GM12878 (cell line): ENCODE measurements at regions not wholly inside any gene's neighbourhood (a gene's known extent, or its start where the extent isn't known, plus 50 kb on each side); places are given as distances from the start of the nearest gene placed in this dataset.

ENCODE experiments used
- ESRRA ChIP-seq: IDR thresholded peaks from 2 replicates; pipeline ENCODE4 v1.6.1; 2012; ENCODE audit warnings: mild to moderate bottlenecking, low read length, improper control_type of control experiment
- GATAD2B ChIP-seq: fragments of 450-650 bp; conservative IDR thresholded peaks from 2 replicates; pipeline ENCODE4 v1.6.1; 2017; ENCODE audit warnings: low read depth, mild to moderate bottlenecking, moderate library complexity
- POLR2A ChIP-seq: IDR thresholded peaks from 2 replicates; pipeline ENCODE4 v1.6.1; 2011; ENCODE audit warnings: low read depth, mild to moderate bottlenecking, low read length
- RB1 ChIP-seq: fragments of 450-650 bp; formaldehyde crosslinking; IDR thresholded peaks from 2 replicates; pipeline ENCODE4 v1.6.1; 2017; ENCODE audit warnings: mild to moderate bottlenecking, borderline replicate concordance
- RELB ChIP-seq: fragments of 450-650 bp; IDR thresholded peaks from 2 replicates; pipeline ENCODE4 v1.6.1; 2017; ENCODE audit warnings: low read depth, mild to moderate bottlenecking, moderate library complexity
- SMAD5 ChIP-seq: IDR thresholded peaks from 2 replicates; pipeline ENCODE4 v1.6.1; 2016; ENCODE audit warnings: antibody characterized with exemption, low read depth
- ZNF592 ChIP-seq: fragments of 450-650 bp; IDR thresholded peaks from 2 replicates; pipeline ENCODE4 v1.6.1; 2017; ENCODE audit warnings: mild to moderate bottlenecking, moderate library complexity
- ZZZ3 ChIP-seq: IDR thresholded peaks from 2 replicates; pipeline ENCODE4 v1.6.1; 2011; ENCODE audit warnings: low read depth; ENCODE audit not compliant: control insufficient read depth, insufficient read length
- TF ChIP-seq, protein P1 (sequence below): fragments of 150-350 bp; IDR thresholded peaks from 2 replicates; pipeline ENCODE4 v1.6.1; 2014; ENCODE audit warnings: mild to moderate bottlenecking, low read depth, low read length

GRCh38 chr22:47615051-47615450, 852.6 kb downstream of the TBC1D22A start (continued):
- no peak for TF ChIP-seq SMAD5
- TF ChIP-seq RB1, result no peak
- TF ChIP-seq POLR2A, result no peak
- no peak for TF ChIP-seq RELB
- no peak for TF ChIP-seq GATAD2B
- no peak for TF ChIP-seq ZZZ3
- TF ChIP-seq, protein P1, sequence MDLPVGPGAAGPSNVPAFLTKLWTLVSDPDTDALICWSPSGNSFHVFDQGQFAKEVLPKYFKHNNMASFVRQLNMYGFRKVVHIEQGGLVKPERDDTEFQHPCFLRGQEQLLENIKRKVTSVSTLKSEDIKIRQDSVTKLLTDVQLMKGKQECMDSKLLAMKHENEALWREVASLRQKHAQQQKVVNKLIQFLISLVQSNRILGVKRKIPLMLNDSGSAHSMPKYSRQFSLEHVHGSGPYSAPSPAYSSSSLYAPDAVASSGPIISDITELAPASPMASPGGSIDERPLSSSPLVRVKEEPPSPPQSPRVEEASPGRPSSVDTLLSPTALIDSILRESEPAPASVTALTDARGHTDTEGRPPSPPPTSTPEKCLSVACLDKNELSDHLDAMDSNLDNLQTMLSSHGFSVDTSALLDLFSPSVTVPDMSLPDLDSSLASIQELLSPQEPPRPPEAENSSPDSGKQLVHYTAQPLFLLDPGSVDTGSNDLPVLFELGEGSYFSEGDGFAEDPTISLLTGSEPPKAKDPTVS, result no peak
- TF ChIP-seq ESRRA, result no peak
- no peak for TF ChIP-seq ZNF592
- TF ChIP-seq, all 136 proteins: peak for 0
